Liver (tissue), 8 donors: ENCODE measurements at regions not wholly inside any gene's neighbourhood (a gene's known extent, or its start where the extent isn't known, plus 50 kb on each side); places are given as distances from the start of the nearest gene placed in this dataset.

Experiments
- DNase-seq: peaks from one replicate; pipeline ENCODE4 v3.0.0-alpha.2; 2017; ENCODE audit warnings: low spot score
- H3K27ac ChIP-seq, 2 donors: one replicate each; pipeline ENCODE4 v1.7.0; 2013; ENCODE audit warnings: inconsistent platforms in 2 of 2, low read length in 2 of 2, control low read depth in 1 of 2, low read depth in 1 of 2, mild to moderate bottlenecking in 1 of 2
- H3K27me3 ChIP-seq, 4 donors: one replicate each; pipeline versions ENCODE4 v1.6.1 to v1.7.0; 2013; ENCODE audit warnings: low read length in 3 of 4, inconsistent platforms in 1 of 4, mild to moderate bottlenecking in 1 of 4, moderate library complexity in 1 of 4; ENCODE audit not compliant: control insufficient read depth in 4 of 4, insufficient read depth in 4 of 4
- H3K36me3 ChIP-seq, 4 donors: one replicate each; pipeline versions ENCODE4 v1.6.1 to v1.7.0; 2013; ENCODE audit warnings: low read length in 3 of 4, mild to moderate bottlenecking in 3 of 4, low read depth in 1 of 4, moderate library complexity in 1 of 4; ENCODE audit not compliant: control insufficient read depth in 4 of 4, insufficient read depth in 3 of 4
- H3K4me1 ChIP-seq, 4 donors: one replicate each; pipeline versions ENCODE4 v1.6.1 to v1.7.0; 2013; ENCODE audit warnings: low read length in 3 of 4, mild to moderate bottlenecking in 3 of 4, moderate library complexity in 1 of 4; ENCODE audit not compliant: control insufficient read depth in 4 of 4, insufficient read depth in 4 of 4
- H3K4me3 ChIP-seq, 3 donors: one replicate each; pipeline versions ENCODE4 v1.6.1 to v1.7.0; 2013; ENCODE audit warnings: low read length in 3 of 3, control low read depth in 1 of 3, low read depth in 1 of 3, mild to moderate bottlenecking in 1 of 3
- H3K9ac ChIP-seq, 2 donors: one replicate each; pipeline ENCODE4 v1.7.0; 2013; ENCODE audit warnings: low read length in 2 of 2, mild to moderate bottlenecking in 2 of 2, moderate library complexity in 2 of 2, control low read depth in 1 of 2, low read depth in 1 of 2
- H3K9me3 ChIP-seq, 4 donors: one replicate each; pipeline versions ENCODE4 v1.6.1 to v1.7.0; 2013; ENCODE audit warnings: low read length in 3 of 4; ENCODE audit not compliant: control insufficient read depth in 4 of 4
- EGR1 ChIP-seq, 2 donors: IDR thresholded peaks; 2 replicates each; pipeline ENCODE4 v1.6.1; 2016 to 2018; ENCODE audit warnings: antibody characterized with exemption in 2 of 2, low read depth in 2 of 2
- FOXA1 ChIP-seq: IDR thresholded peaks from 2 replicates; pipeline ENCODE4 v1.6.1; 2016; ENCODE audit warnings: antibody characterized with exemption
- FOXA2 ChIP-seq: IDR thresholded peaks from 2 replicates; pipeline ENCODE4 v1.6.1; 2016; ENCODE audit warnings: antibody characterized with exemption
- HNF4A ChIP-seq, 2 donors: conservative IDR thresholded peaks; 2 replicates each; pipeline ENCODE4 v1.6.1; 2016; ENCODE audit warnings: antibody characterized with exemption in 2 of 2, mild to moderate bottlenecking in 2 of 2
- JUND ChIP-seq, 2 donors: IDR thresholded peaks; 2 replicates each; pipeline ENCODE4 v1.6.1; 2016; ENCODE audit warnings: antibody characterized with exemption in 2 of 2
- NR2F2 ChIP-seq: IDR thresholded peaks from 2 replicates; pipeline ENCODE4 v1.6.1; 2016; ENCODE audit warnings: antibody characterized with exemption
- RXRA ChIP-seq, 2 donors: IDR thresholded peaks; 2 replicates each; pipeline ENCODE4 v1.6.1; 2017 to 2018; ENCODE audit warnings: antibody characterized with exemption in 2 of 2, mild to moderate bottlenecking in 1 of 2
- SP1 ChIP-seq: IDR thresholded peaks from 2 replicates; pipeline ENCODE4 v1.6.1; 2018; ENCODE audit warnings: antibody characterized with exemption, mild to moderate bottlenecking
- TAF1 ChIP-seq: conservative IDR thresholded peaks from 2 replicates; pipeline ENCODE4 v1.6.1; 2016; ENCODE audit warnings: antibody characterized with exemption, mild to moderate bottlenecking
- YY1 ChIP-seq: IDR thresholded peaks from 2 replicates; pipeline ENCODE4 v1.6.1; 2016; ENCODE audit warnings: antibody characterized with exemption, mild to moderate bottlenecking
- WGBS: extraction: QIAGEN DNeasy Blood & Tissue Kit; methylation state at CpG from one replicate; pipeline ENCODE4 v1.1.7; 2013; 5-methylcytosine and 5-hydroxymethylcytosine counted together
- TF ChIP-seq, protein P1 (sequence below): IDR thresholded peaks from 2 replicates; pipeline ENCODE4 v1.6.1; 2016; ENCODE audit warnings: antibody characterized with exemption, mild to moderate bottlenecking
- TF ChIP-seq, protein P2 (sequence below): IDR thresholded peaks from 2 replicates; pipeline ENCODE4 v1.6.1; 2016; ENCODE audit warnings: antibody characterized with exemption
- TF ChIP-seq, protein P3 (sequence below): fragments of 150-350 bp; IDR thresholded peaks from 2 replicates; pipeline ENCODE4 v1.5.1; 2017; ENCODE audit warnings: improper control_type of control experiment, low read depth, low read length; ENCODE audit not compliant: missing input control
- TF ChIP-seq, protein P4 (sequence below): IDR thresholded peaks from 2 replicates; pipeline ENCODE4 v1.6.1; 2016; ENCODE audit warnings: antibody characterized with exemption
- donor health status: healthy.
- donor health status: healthy.
- donor health status: healthy.
- donor health status: healthy.
- donor health status: healthy.

DNA sequence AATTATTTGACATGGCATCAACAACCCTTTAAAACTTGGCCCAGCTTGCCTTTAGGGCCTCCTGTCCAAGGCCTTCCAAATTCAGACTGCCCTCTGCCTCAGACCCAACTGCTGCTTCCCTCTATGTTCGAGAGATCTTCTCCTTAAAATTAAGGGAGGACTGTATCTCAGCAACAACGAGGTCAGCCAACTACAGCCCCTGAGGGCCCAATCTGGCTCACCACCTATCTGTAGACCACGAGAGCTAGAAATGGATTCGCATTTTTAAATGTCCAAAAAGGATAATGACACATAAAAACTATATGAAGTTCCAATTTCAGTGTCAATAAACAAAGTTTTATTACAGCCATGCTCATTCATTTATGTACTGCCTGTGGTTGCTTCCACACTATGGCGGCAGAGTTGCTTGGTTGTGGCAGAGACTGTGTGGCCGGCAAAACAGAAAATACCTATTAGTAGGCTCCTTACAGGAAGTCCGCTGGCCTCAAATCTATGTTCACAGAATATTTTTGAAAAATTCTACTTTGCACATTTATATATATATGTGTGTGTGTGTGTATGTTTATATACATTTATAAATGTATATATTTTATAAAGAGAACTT lies 1026.9 kb downstream of the BCL11B start:
- H3K27me3 ChIP-seq: peaks cover 0 to 4% (median 0%) of the 10 kb centered on the region in 4 donors
- H3K36me3 ChIP-seq: no peaks in the 10 kb centered on the region
- 80% methylated on average over 7 of the region's 7 CpGs for WGBS
- no peak overlapping the region for H3K9ac ChIP-seq
- no peak overlapping the region for H3K4me3 ChIP-seq
- TF ChIP-seq, protein P1, sequence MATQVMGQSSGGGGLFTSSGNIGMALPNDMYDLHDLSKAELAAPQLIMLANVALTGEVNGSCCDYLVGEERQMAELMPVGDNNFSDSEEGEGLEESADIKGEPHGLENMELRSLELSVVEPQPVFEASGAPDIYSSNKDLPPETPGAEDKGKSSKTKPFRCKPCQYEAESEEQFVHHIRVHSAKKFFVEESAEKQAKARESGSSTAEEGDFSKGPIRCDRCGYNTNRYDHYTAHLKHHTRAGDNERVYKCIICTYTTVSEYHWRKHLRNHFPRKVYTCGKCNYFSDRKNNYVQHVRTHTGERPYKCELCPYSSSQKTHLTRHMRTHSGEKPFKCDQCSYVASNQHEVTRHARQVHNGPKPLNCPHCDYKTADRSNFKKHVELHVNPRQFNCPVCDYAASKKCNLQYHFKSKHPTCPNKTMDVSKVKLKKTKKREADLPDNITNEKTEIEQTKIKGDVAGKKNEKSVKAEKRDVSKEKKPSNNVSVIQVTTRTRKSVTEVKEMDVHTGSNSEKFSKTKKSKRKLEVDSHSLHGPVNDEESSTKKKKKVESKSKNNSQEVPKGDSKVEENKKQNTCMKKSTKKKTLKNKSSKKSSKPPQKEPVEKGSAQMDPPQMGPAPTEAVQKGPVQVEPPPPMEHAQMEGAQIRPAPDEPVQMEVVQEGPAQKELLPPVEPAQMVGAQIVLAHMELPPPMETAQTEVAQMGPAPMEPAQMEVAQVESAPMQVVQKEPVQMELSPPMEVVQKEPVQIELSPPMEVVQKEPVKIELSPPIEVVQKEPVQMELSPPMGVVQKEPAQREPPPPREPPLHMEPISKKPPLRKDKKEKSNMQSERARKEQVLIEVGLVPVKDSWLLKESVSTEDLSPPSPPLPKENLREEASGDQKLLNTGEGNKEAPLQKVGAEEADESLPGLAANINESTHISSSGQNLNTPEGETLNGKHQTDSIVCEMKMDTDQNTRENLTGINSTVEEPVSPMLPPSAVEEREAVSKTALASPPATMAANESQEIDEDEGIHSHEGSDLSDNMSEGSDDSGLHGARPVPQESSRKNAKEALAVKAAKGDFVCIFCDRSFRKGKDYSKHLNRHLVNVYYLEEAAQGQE: no peak
- TF ChIP-seq FOXA2 (no peak), NR2F2 (no peak), FOXA1 (no peak), HNF4A (conservative IDR thresholded peaks at IDR 0.05) (no peak)
- DNase-seq: no peak
- H3K27ac ChIP-seq: no peak overlapping the region
- no peaks in the 10 kb centered on the region for H3K9me3 ChIP-seq
- no peaks in the 10 kb centered on the region for H3K4me1 ChIP-seq

DNA sequence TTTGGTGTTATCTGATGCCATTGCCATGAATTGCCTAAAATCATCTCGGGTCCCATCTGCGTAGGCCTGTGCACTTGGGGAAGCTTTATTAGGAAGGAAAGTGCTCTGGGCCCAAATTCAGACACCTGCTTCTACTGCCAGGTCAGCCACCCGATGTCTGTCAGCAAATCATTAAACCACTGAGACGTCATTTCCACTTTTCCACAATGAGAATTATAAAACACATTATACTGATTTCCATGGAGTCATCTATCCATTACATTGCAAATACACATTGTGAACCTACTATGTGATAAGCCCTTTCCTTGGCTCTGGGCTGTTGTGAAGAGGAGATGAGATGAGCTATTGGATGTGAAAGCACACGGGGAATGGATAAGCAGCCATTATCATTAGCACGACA lies 1022.9 kb downstream of the BCL11B start:
- no peaks in the 10 kb centered on the region for H3K9me3 ChIP-seq
- no peaks in the 10 kb centered on the region for H3K36me3 ChIP-seq
- WGBS: 72% methylated on average over 6 of the region's 6 CpGs

More for the DNA sequence above, 1022.9 kb downstream of the BCL11B start:
- Histone ChIP-seq H3K4me1 (no peaks in the 10 kb centered on the region), H3K27ac (no peak overlapping the region), H3K9ac (no peak overlapping the region), H3K4me3 (no peak overlapping the region), H3K27me3 (peaks cover 0 to 5% (median 2%) of the 10 kb centered on the region in 4 donors)
- no peak for DNase-seq
- TF ChIP-seq SP1 (no peak), TAF1 (no peak), NR2F2 (no peak), YY1 (no peak), FOXA1 (no peak), EGR1 (IDR thresholded peaks at IDR 0.05; ENCODE audit: low read depth in 2 of 2) (no peak), HNF4A (conservative IDR thresholded peaks at IDR 0.05) (no peak), JUND (IDR thresholded peaks at IDR 0.05) (no peak), FOXA2 (no peak), RXRA (IDR thresholded peaks at IDR 0.05) (no peak)
- TF ChIP-seq, protein P1: no peak
- TF ChIP-seq, protein P2, sequence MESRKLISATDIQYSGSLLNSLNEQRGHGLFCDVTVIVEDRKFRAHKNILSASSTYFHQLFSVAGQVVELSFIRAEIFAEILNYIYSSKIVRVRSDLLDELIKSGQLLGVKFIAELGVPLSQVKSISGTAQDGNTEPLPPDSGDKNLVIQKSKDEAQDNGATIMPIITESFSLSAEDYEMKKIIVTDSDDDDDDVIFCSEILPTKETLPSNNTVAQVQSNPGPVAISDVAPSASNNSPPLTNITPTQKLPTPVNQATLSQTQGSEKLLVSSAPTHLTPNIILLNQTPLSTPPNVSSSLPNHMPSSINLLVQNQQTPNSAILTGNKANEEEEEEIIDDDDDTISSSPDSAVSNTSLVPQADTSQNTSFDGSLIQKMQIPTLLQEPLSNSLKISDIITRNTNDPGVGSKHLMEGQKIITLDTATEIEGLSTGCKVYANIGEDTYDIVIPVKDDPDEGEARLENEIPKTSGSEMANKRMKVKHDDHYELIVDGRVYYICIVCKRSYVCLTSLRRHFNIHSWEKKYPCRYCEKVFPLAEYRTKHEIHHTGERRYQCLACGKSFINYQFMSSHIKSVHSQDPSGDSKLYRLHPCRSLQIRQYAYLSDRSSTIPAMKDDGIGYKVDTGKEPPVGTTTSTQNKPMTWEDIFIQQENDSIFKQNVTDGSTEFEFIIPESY: no peak
- TF ChIP-seq, protein P3, sequence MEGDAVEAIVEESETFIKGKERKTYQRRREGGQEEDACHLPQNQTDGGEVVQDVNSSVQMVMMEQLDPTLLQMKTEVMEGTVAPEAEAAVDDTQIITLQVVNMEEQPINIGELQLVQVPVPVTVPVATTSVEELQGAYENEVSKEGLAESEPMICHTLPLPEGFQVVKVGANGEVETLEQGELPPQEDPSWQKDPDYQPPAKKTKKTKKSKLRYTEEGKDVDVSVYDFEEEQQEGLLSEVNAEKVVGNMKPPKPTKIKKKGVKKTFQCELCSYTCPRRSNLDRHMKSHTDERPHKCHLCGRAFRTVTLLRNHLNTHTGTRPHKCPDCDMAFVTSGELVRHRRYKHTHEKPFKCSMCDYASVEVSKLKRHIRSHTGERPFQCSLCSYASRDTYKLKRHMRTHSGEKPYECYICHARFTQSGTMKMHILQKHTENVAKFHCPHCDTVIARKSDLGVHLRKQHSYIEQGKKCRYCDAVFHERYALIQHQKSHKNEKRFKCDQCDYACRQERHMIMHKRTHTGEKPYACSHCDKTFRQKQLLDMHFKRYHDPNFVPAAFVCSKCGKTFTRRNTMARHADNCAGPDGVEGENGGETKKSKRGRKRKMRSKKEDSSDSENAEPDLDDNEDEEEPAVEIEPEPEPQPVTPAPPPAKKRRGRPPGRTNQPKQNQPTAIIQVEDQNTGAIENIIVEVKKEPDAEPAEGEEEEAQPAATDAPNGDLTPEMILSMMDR: no peak
- TF ChIP-seq, protein P4, sequence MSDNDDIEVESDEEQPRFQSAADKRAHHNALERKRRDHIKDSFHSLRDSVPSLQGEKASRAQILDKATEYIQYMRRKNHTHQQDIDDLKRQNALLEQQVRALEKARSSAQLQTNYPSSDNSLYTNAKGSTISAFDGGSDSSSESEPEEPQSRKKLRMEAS: no peak
